Astrocyte (in vitro differentiated cells and primary cell): ENCODE measurements at regions not wholly inside any gene's neighbourhood (a gene's known extent, or its start where the extent isn't known, plus 50 kb on each side); places are given as distances from the start of the nearest gene placed in this dataset.

Experiments
- EZH2 ChIP-seq: IDR thresholded peaks from 2 replicates; pipeline ENCODE4 v1.6.1; 2012; ENCODE audit warnings: mild to moderate bottlenecking, low read length, inconsistent platforms; ENCODE audit not compliant: insufficient read depth
- TF ChIP-seq, protein P1 (sequence below): IDR thresholded peaks from 2 replicates; pipeline ENCODE4 v1.5.1; 2011; ENCODE audit warnings: low read depth, mild to moderate bottlenecking, inconsistent platforms, low read length, moderate library complexity; ENCODE audit not compliant: insufficient read depth

- TF ChIP-seq, protein P1, sequence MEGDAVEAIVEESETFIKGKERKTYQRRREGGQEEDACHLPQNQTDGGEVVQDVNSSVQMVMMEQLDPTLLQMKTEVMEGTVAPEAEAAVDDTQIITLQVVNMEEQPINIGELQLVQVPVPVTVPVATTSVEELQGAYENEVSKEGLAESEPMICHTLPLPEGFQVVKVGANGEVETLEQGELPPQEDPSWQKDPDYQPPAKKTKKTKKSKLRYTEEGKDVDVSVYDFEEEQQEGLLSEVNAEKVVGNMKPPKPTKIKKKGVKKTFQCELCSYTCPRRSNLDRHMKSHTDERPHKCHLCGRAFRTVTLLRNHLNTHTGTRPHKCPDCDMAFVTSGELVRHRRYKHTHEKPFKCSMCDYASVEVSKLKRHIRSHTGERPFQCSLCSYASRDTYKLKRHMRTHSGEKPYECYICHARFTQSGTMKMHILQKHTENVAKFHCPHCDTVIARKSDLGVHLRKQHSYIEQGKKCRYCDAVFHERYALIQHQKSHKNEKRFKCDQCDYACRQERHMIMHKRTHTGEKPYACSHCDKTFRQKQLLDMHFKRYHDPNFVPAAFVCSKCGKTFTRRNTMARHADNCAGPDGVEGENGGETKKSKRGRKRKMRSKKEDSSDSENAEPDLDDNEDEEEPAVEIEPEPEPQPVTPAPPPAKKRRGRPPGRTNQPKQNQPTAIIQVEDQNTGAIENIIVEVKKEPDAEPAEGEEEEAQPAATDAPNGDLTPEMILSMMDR: no peak
- no peak for TF ChIP-seq EZH2
These were observed 77.9 kb downstream of the GPR85 start for GRCh38 chr7:113008755-113009154.
